Motor neuron (in vitro differentiated cells): ENCODE measurements at regions not wholly inside any gene's neighbourhood (a gene's known extent, or its start where the extent isn't known, plus 50 kb on each side); places are given as distances from the start of the nearest gene placed in this dataset.
A peak's percentile ranks its signal among the peaks of the same experiment; 100 is the strongest.

Experiments used
- ATAC-seq, 8 experiments: fragments of 200-7000 bp; cut with Tn5 transposase; replicated peaks in 6 of 8; 2 replicates each; pipeline ENCODE4 v1.8.0; 2021; ENCODE audit warnings: mild to moderate bottlenecking in 8 of 8, moderate library complexity in 8 of 8
- H3K27ac ChIP-seq, 2 donors: fragments of 250-450 bp; sonication (Bioruptor Pico); 2 replicates each; pipeline ENCODE4 v1.9.0; 2021; ENCODE audit warnings: antibody characterized with exemption in 2 of 2, mild to moderate bottlenecking in 2 of 2, moderate library complexity in 1 of 2
- H3K4me1 ChIP-seq, 2 donors: fragments of 250-450 bp; sonication (Bioruptor Pico); replicated peaks in 1 of 2; 2 replicates each; pipeline ENCODE4 v1.6.1; 2021; ENCODE audit warnings: antibody characterized with exemption in 2 of 2, mild to moderate bottlenecking in 2 of 2, moderate library complexity in 1 of 2
- H3K4me3 ChIP-seq, 5 donors: fragments of 250-450 bp; sonication (Bioruptor Pico); 2 replicates each; pipeline ENCODE4 v1.9.0; 2021; ENCODE audit warnings: antibody characterized with exemption in 5 of 5, mild to moderate bottlenecking in 5 of 5, moderate library complexity in 4 of 5
- WGBS, 10 experiments: fragments of 450-650 bp; shearing (Covaris generic); methylation state at CpG; one replicate each; pipeline ENCODE4 v1.0.0; 2022; 5-methylcytosine and 5-hydroxymethylcytosine counted together
- in situ Hi-C, 9 experiments: fragments of 400-800 bp; cut with MboI; loops; one replicate each; pipeline ENCODE4 v1.15.0; 2021; ENCODE audit warnings: low sequenced_read_pairs in 9 of 9, low pct_unique_long_range_greater_than_20kb in 2 of 9; ENCODE audit not compliant: unreplicated experiment in 9 of 9

DNA sequence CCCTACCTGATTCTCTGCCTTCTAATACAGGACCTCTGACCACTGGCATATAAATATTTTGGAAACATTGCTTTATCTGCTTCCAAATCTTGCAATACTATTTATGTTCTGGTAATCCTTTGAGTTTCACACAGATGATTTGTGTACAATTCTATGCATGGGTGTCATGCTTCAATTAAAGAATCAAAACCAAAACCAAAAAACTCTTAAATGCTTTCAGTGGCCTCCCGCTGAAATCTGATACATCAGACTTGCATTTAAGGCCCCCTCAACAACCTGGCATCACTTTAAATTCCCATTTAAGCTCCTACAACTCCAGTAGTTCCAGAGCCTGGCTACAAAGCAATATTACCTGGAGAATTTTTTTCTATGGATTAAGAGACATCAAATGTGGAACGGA is 221.7 kb upstream of the NAV3 start:
- WGBS, 10 experiments, result 50 to 94% (median 83%) methylated on average over 1 to 2 of the region's 2 CpGs; no CpG with 5 or more reads in 3 of the 10 experiments
- Histone ChIP-seq H3K27ac (no peak overlapping the region), H3K4me1 (peaks cover 23 to 37% of the 10 kb centered on the region in 2 donors), H3K4me3 (no peak overlapping the region)
- ATAC-seq, result no peak
- in situ Hi-C loops, result no loop called here

GRCh38 chr12:77608271-77608824 is 222.3 kb upstream of the NAV3 start:
- Histone ChIP-seq H3K27ac (no peak overlapping the region), H3K4me1 (peaks cover 29 to 33% of the 10 kb centered on the region in 2 donors), H3K4me3 (no peak overlapping the region)
- in situ Hi-C loops, result no loop called here
- ATAC-seq, result peak in 5 of 8 experiments; percentile 28 to 86 (median 43)

- H3K4me1 ChIP-seq, result peaks cover 20 to 29% of the 10 kb centered on the region in 2 donors
- in situ Hi-C loops, result no loop called here
- H3K27ac ChIP-seq, result no peak overlapping the region
- no peak for ATAC-seq
- H3K4me3 ChIP-seq, result no peak overlapping the region
Measured at GRCh38 chr12:77606348-77606747, 224.3 kb upstream of the NAV3 start.

GRCh38 chr12:77603946-77604345 is 226.7 kb upstream of the NAV3 start:
- ATAC-seq, result peak in 5 of 8 experiments; percentile 39 to 81 (median 66)
- H3K27ac ChIP-seq, result no peak overlapping the region
- H3K4me3 ChIP-seq, result no peak overlapping the region
- H3K4me1 ChIP-seq, result peaks cover 23 to 39% of the 10 kb centered on the region in 2 donors
- in situ Hi-C loops, result no loop called here

- in situ Hi-C loops, result no loop called here
- WGBS, 10 experiments, result 69 to 100% (median 86%) methylated on average over 1 to 2 of the region's 2 CpGs; no CpG with 5 or more reads in 3 of the 10 experiments
- Histone ChIP-seq H3K27ac (no peak overlapping the region), H3K4me1 (peaks cover 17 to 34% of the 10 kb centered on the region in 2 donors), H3K4me3 (no peak overlapping the region)
- no peak for ATAC-seq
Measured at GRCh38 chr12:77601069-77601468, 229.6 kb upstream of the NAV3 start.

DNA sequence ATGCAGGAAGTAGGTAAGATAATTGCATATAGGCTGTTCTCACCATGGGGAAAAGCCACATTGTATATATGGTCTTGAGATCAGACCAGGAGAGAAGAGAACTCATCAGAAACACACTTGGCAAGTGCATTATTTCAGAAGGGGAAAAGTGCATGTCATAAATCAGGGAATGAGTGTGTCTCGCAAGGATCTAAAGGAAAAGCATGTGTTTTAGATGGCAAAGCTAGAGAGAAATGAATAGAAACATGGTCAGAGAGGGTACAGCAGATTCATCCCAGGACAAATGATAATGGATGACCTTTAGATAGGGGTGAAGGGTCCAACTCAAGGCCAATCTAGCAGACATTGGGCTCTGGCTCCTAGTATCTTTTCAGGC is 230.2 kb upstream of the NAV3 start:
- ATAC-seq, result peak in 4 of 8 experiments; percentile 66 to 72 (median 67)
- in situ Hi-C loops, result no loop called here
- Histone ChIP-seq H3K27ac (no peak overlapping the region), H3K4me3 (no peak overlapping the region), H3K4me1 (peaks cover 17 to 34% of the 10 kb centered on the region in 2 donors)
- 0 to 71% (median 43%) methylated on average over 1 of the region's 1 CpG; no CpG with 5 or more reads in 2 of the 10 experiments for WGBS, 10 experiments

GRCh38 chr12:77599782-77600467 is 230.8 kb upstream of the NAV3 start:
- in situ Hi-C loops, result no loop called here
- Histone ChIP-seq H3K4me3 (no peak overlapping the region), H3K4me1 (peaks cover 15 to 32% of the 10 kb centered on the region in 2 donors), H3K27ac (no peak overlapping the region)
- ATAC-seq, result peak in 6 of 8 experiments; percentile 14 to 50 (median 30)

DNA sequence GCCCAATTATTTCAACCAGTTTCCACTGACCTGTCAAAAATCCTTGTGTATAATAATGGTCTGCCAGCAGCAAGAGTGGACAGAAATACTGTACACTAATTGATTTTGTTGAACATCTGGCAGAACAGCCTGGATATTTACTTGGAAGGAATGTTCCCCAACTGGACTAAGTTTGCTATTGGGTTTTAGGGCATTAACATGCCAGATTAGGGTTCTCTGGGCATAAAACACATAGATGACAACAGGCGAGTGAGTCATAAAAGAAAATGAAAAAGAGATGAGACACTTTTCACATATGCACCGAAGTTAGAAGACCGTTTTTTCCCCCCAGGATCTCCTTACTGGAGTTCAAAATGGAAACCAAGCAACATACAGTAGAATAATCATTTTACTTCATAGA is 236.3 kb upstream of the NAV3 start:
- no peak overlapping the region for H3K4me3 ChIP-seq
- no peak for ATAC-seq
- in situ Hi-C loops, result no loop called here
- H3K4me1 ChIP-seq, result peaks cover 10 to 16% of the 10 kb centered on the region in 2 donors
- 4 to 100% (median 84%) methylated on average over 1 to 3 of the region's 3 CpGs for WGBS, 10 experiments
- no peak overlapping the region for H3K27ac ChIP-seq

DNA sequence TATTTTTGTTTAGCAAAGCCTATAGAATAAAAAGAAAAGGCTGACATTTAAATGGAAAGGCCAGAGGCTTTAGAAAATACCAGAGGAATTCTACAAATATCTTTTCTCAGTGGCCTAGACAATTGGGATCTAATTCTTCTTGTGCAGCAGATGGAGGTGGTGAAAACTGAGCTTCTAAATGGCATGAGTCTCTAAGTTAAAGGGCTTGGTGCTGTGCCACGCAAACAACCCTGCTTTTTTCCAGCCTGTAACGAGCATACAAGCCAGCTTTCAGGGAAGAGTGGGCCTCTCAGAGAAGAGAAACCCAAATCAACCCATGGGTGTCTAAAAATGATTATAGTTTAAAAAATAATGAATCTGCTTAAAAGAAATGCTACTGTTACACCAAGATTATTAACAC is 237.9 kb upstream of the NAV3 start:
- WGBS, 10 experiments, result 45 to 92% (median 86%) methylated on average over 1 to 2 of the region's 2 CpGs; no CpG with 5 or more reads in 5 of the 10 experiments
- H3K4me1 ChIP-seq, result peaks cover 10 to 16% of the 10 kb centered on the region in 2 donors
- H3K27ac ChIP-seq, result no peak overlapping the region
- H3K4me3 ChIP-seq, result no peak overlapping the region
- ATAC-seq, result peak in 1 of 8 experiments; percentile 33
- in situ Hi-C loops, result no loop called here

DNA sequence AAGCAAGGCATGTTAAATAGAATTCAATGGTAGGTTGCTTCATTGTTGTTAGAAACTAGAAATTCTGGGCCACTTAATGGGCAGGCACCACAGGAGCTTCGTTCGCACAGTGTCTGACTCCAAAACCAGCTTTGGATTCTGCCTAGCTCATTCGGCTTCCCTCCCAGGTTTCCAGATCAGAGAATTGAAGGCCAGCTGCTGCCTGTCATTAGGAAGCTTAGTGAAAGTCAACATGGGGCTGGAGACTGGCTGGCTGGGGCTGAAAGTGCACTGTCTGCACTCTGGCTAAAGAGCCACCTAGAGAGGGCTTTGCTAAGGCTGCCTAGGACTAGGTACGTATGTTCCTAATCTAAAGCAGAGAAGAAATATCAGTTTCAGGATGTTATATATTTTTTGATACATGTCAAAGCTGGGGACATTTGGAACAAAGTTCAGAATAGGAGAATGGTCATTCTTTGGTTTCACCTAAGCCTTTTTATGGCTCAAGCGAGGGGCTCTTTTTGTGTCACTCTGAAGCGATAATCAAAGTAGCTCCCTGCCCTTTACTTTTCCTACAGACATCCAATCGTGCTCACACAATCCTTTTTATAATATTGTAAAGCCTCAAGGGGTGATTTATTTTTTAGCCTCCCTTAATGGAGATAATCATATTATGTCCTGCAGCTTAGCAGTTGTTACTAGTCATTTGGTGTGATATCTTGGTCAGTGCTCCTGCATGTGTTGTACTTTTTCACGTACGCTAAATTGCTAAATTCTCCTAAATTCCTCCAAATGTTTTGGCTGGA is 238.5 kb upstream of the NAV3 start:
- in situ Hi-C loops, result no loop called here
- 71 to 97% (median 86%) methylated on average over 2 to 9 of the region's 9 CpGs for WGBS, 10 experiments

GRCh38 chr12:77590306-77590705 is 240.4 kb upstream of the NAV3 start:
- H3K27ac ChIP-seq, result no peak overlapping the region
- H3K4me1 ChIP-seq, result peaks cover 18 to 20% of the 10 kb centered on the region in 2 donors
- ATAC-seq, result no peak
- WGBS, 10 experiments, result 40 to 100% (median 93%) methylated on average over 1 to 4 of the region's 4 CpGs; no CpG with 5 or more reads in 2 of the 10 experiments
- in situ Hi-C loops, result no loop called here
- H3K4me3 ChIP-seq, result no peak overlapping the region

More for the DNA sequence above, 238.5 kb upstream of the NAV3 start:
- no peak overlapping the region for H3K27ac ChIP-seq
- H3K4me1 ChIP-seq, result peaks cover 10 to 16% of the 10 kb centered on the region in 2 donors
- no peak overlapping the region for H3K4me3 ChIP-seq
- ATAC-seq, result peak in 5 of 8 experiments; percentile 81 to 95 (median 94)

GRCh38 chr12:77584860-77585259 is 245.8 kb upstream of the NAV3 start:
- Histone ChIP-seq H3K4me1 (peaks cover 5 to 8% of the 10 kb centered on the region in 2 donors), H3K27ac (no peak overlapping the region), H3K4me3 (no peak overlapping the region)
- ATAC-seq, result peak in 2 of 8 experiments; percentile 32 to 36
- WGBS, 10 experiments, result 57 to 100% (median 88%) methylated on average over 1 to 3 of the region's 3 CpGs; no CpG with 5 or more reads in 4 of the 10 experiments
- in situ Hi-C loops, result no loop called here

GRCh38 chr12:77578466-77579220 is 252.1 kb upstream of the NAV3 start:
- in situ Hi-C loops, result no loop called here
- ATAC-seq, result peak in 1 of 8 experiments; percentile 18
- no peak overlapping the region for H3K4me3 ChIP-seq
- H3K4me1 ChIP-seq, result peaks cover 19 to 23% of the 10 kb centered on the region in 2 donors
- H3K27ac ChIP-seq, result no peak overlapping the region
- 20 to 78% (median 39%) methylated on average over 1 to 4 of the region's 4 CpGs; no CpG with 5 or more reads in 2 of the 10 experiments for WGBS, 10 experiments
